Prostate gland (tissue), 2 donors: ENCODE measurements at regions not wholly inside any gene's neighbourhood (a gene's known extent, or its start where the extent isn't known, plus 50 kb on each side); places are given as distances from the start of the nearest gene placed in this dataset.
"Not testable (repeated sequence)": the region's sequence is repeated elsewhere in the genome, so short reads cannot be mapped to it uniquely, and the experiment has no call there.

ENCODE experiments used
- CTCF ChIP-seq, 4 experiments: fragments of 200-600 bp in 2 of 4; fragments of 450-650 bp in 2 of 4; sonication (generic) in 2 of 4; IDR thresholded peaks; 1 replicate in 3 of 4; 2 replicates in 1 of 4; pipeline ENCODE4 v1.5.1; 2016 to 2019; ENCODE audit warnings: antibody characterized with exemption in 4 of 4, mild to moderate bottlenecking in 2 of 4, moderate library complexity in 2 of 4
- POLR2A ChIP-seq: fragments of 450-650 bp; IDR thresholded peaks from one replicate; pipeline ENCODE4 v1.6.1; 2016; ENCODE audit warnings: antibody characterized with exemption, mild to moderate bottlenecking
- POLR2AphosphoS5 ChIP-seq: sonication (generic); formaldehyde crosslinking; IDR thresholded peaks from one replicate; pipeline ENCODE4 v1.6.1; 2017; ENCODE audit warnings: antibody characterized with exemption

GRCh38 chr21:9041175-9041948 is 1480.0 kb upstream of the TPTE start:
- not testable (repeated sequence) for TF ChIP-seq CTCF (IDR thresholded peaks at IDR 0.05); POLR2AphosphoS5; POLR2A
